HG03280 (cell line): ENCODE measurements at regions not wholly inside any gene's neighbourhood (a gene's known extent, or its start where the extent isn't known, plus 50 kb on each side); places are given as distances from the start of the nearest gene placed in this dataset.

Experiments
- ATAC-seq: cut with Tn5 transposase; IDR thresholded peaks from one replicate; pipeline ENCODE4 v1.9.1; 2021; ENCODE audit warnings: mild to moderate bottlenecking, moderate library complexity; ENCODE audit not compliant: unreplicated experiment

GRCh38 chr16:72419638-72420037 lies 247.7 kb upstream of the PMFBP1 start:
- ATAC-seq, result no peak

GRCh38 chr16:72415379-72415778 lies 243.4 kb upstream of the PMFBP1 start:
- ATAC-seq, result no peak

DNA sequence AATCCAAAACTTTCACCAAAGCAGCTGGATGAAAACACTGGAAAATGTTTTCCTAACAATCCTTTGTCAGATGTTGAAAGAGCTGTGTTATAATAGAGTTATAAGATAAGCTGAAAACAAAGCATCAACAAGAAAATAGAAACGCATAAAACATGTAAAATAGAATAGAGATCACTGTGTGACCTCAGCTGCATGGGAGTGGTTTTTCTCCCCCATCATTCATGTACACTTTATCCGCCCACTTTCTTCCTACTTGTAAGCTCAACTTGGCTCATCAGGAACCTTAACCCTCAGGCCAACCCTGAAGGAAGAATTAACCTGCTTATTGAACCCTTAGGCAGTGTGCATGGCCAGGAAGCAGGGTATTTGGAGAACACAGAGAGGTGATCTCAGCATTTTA lies 238.5 kb upstream of the PMFBP1 start:
- no peak for ATAC-seq

DNA sequence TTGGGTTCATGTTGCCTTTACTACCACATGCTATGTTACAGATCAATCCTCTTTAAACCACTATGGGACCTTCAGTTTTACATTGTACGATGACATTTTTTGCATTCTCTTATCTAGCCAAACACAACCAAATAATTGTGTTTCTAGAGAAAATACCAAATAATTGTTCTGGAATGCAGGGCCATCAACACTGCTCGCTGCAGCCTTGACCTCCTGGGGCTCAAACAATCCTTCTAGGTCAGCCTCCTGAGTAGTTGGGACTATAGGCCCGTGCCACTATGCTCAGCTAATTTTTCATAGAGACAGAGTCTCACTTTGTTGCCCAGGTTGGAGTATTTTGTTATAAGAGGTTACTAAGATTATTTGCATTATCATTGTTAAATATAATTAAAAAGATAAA lies 237.5 kb upstream of the PMFBP1 start:
- no peak for ATAC-seq

- no peak for ATAC-seq
These were observed 234.4 kb upstream of the PMFBP1 start for GRCh38 chr16:72406390-72406789.

GRCh38 chr16:72404299-72404698 lies 232.3 kb upstream of the PMFBP1 start:
- no peak for ATAC-seq

DNA sequence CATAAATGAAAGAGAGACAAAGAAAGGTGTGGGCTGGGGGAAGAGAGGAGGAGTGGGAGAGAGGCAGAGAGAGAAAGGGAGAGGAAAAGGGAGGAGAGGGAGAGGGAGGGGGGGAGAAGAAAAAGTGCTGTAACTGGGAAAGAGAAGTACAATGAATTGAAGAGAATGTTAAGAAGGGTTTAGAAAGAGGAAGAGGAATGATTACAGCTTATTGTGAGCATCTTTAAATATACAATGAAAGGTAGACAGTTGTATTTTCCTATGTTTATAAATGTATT lies 229.1 kb upstream of the PMFBP1 start:
- no peak for ATAC-seq

- ATAC-seq, result peak; percentile 70
These were observed 228.5 kb upstream of the PMFBP1 start for GRCh38 chr16:72400257-72401083.

DNA sequence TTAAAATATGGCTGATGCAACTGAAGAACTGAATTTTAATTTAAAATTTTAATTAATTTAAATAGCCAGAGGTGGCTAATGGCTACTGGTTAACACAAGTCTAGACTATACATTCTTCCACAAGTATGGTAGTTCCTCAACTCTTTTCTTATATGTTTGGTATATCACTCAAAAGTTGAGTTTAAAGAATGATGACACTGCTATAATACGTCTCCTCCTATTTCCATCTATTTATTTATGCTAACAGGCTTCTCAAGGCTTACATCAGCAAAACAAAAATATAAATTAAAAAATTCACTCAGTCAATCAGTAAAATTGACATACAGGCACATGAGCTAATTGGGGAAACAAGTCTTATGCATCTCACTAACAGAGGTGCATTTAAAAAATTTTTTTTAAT lies 227.9 kb upstream of the PMFBP1 start:
- ATAC-seq, result no peak

DNA sequence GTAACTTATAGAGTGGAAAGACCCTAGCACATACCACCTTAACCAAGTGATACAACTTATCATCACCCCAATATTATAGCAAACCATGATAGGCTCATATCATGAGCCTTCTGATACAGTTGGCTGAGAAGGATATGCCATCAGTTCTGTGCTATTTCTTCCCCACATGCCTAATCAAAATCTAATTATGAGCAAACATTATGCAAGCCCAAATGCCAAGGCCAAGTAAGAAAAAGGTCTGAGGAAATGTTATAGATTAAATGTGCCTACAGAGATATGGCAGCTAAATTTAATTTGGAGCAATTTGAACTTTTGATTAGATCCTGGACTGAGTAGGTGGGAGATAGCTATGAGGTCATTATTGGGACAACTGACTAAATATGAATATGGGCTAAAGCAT lies 225.9 kb upstream of the PMFBP1 start:
- no peak for ATAC-seq

GRCh38 chr16:72394526-72394925 lies 222.6 kb upstream of the PMFBP1 start:
- no peak for ATAC-seq

GRCh38 chr16:72389791-72390190 lies 217.8 kb upstream of the PMFBP1 start:
- ATAC-seq, result no peak

DNA sequence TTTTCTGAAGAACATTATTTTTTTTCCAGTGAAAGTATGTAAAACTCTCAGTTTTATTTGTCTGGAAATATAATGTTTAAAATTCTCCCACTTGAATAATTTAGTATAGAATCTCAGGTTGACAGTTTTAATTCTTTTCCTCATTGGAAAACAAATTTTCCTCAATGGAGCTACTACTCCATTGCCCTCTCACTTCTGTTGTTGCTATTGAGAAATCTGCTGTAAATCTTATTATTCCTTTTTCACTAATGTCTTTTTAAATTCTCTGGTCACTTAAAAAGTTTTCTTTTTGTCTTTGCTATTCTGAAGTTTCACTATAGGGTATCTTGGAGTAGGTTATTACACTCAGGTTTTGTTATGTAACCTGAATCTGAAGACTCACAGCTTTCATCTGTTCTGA lies 216.1 kb upstream of the PMFBP1 start:
- no peak for ATAC-seq

DNA sequence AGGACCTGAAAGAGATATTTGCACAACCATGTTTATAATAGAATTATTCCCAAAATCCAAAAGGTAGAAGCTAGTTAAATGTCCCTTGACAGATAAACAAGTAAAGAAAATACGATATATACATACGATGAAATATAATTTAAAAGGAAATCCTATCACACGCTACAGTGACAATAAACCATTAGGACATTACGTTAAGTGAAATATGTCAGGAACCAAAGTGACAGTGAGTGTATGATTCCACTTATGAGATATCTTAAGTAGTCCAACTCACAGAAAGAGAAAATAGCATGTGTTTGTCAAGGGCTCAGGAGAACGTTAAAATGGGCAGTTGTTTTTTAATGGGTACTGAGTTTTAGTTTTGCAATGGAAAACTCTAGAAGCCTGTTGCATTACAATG lies 212.7 kb upstream of the PMFBP1 start:
- no peak for ATAC-seq

DNA sequence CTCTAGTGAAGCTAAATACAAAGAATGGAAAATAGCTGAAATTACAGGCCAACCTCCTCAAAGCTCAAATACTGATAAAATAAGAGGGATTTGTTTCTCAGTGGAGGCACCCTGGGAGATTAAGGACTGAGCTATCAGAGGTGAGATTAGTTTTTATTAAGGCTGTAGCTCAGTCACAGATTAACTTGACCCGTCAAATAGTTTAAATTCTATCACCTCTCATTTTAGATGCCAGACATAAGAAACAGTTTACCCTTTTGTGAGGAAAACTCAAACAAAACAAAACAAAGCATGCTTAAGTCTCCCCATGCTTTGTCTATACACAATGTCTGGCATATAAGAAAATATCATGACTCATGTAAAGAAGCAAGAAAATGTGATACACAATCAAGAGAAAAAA lies 208.3 kb upstream of the PMFBP1 start:
- no peak for ATAC-seq

GRCh38 chr16:72373201-72373600 lies 201.2 kb upstream of the PMFBP1 start:
- ATAC-seq, result no peak

GRCh38 chr16:72372087-72373045 lies 200.4 kb upstream of the PMFBP1 start:
- no peak for ATAC-seq

GRCh38 chr16:72371307-72372086 lies 199.5 kb upstream of the PMFBP1 start:
- no peak for ATAC-seq

- no peak for ATAC-seq
These were observed 197.3 kb upstream of the PMFBP1 start for GRCh38 chr16:72369274-72369673.

GRCh38 chr16:72367851-72368250 lies 195.9 kb upstream of the PMFBP1 start:
- no peak for ATAC-seq

DNA sequence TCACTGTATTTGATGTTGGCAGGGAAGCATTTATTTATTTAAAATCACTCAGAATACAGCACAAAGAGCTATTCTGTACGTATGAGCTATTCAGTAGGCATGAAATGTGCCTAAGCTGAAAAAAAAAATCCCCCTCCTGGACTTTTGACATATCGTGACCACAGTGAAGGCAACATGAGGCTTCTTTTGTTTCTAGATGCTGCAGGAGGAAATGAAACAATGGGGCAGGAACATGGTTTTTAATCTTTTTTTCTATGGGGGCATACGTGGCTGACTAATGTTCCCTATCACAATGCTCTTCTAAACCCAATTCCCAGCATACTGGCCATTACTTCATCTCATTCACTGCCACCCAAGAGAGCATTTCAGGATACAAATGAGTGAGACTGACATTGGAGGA lies 191.0 kb upstream of the PMFBP1 start:
- no peak for ATAC-seq
